ENCODE measurements at regions not wholly inside any gene's neighbourhood (a gene's known extent, or its start where the extent isn't known, plus 50 kb on each side); places are given as distances from the start of the nearest gene placed in this dataset.
"Not testable (repeated sequence)": the region's sequence is repeated elsewhere in the genome, so short reads cannot be mapped to it uniquely, and the experiment has no call there.

DNA sequence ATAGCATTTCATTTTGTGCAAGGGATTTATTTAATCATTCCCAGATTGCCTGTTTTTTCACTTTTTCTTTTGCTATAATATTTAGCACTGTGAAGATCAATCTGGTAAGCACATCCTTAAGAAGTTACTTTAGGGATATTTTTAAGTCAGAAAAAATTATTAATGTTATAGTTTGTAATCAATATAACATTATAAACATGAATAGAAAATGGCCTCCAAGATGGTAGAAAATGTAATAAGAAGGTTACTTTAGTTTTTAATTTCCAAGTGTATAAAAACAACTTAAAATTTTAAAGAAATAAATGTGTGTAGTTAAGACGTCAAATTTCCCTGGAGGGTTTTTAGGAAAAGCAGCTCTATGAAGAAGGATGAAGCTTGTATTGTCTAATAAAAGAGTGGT is 81.9 kb upstream of the SERPINE2 start:
- TF ChIP-seq POLR2AphosphoS5 (IDR thresholded peaks at IDR 0.05) (no peak), POLR2A (IDR thresholded peaks at IDR 0.05) (no peak), EP300 (IDR thresholded peaks at IDR 0.05) (no peak)
- TF ChIP-seq, protein P1, sequence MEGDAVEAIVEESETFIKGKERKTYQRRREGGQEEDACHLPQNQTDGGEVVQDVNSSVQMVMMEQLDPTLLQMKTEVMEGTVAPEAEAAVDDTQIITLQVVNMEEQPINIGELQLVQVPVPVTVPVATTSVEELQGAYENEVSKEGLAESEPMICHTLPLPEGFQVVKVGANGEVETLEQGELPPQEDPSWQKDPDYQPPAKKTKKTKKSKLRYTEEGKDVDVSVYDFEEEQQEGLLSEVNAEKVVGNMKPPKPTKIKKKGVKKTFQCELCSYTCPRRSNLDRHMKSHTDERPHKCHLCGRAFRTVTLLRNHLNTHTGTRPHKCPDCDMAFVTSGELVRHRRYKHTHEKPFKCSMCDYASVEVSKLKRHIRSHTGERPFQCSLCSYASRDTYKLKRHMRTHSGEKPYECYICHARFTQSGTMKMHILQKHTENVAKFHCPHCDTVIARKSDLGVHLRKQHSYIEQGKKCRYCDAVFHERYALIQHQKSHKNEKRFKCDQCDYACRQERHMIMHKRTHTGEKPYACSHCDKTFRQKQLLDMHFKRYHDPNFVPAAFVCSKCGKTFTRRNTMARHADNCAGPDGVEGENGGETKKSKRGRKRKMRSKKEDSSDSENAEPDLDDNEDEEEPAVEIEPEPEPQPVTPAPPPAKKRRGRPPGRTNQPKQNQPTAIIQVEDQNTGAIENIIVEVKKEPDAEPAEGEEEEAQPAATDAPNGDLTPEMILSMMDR (IDR thresholded peaks at IDR 0.05): no peak
- H3K4me3 ChIP-seq: no peak overlapping the region
- no peaks in the 10 kb centered on the region for H3K27me3 ChIP-seq
- no peaks in the 10 kb centered on the region for H3K9me3 ChIP-seq
- H3K36me3 ChIP-seq: no peaks in the 10 kb centered on the region
- no peaks in the 10 kb centered on the region for H3K4me1 ChIP-seq
- H3K27ac ChIP-seq: no peak overlapping the region
- no peak for ATAC-seq
- WGBS, 2 donors (ENCODE audit: low coverage in 1 of 2): 60 to 73% methylated on average over 1 of the region's 1 CpG

DNA sequence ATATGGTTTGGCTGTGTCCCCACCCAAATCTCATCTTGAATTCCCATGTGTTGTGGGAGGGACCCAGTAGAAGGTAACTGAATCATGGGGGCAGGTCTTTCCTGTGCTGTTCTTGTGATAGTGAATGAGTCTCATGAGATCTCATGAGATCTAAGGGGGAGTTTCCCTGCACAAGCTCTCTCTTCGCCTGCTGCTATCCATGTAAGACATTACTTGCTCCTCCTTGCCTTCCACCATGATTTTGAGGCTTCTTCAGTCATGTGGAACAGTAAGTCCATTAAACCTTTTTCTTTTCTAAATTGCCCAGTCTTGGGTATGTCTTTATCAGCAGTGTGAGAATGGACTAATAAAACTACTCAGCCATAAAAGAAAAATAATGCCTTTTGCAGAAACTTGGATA is 80.8 kb upstream of the SERPINE2 start:
- 100% methylated on average over 1 of the region's 1 CpG; no CpG with 5 or more reads in 1 of the 2 donors for WGBS, 2 donors (ENCODE audit: low coverage in 1 of 2)
- H3K36me3 ChIP-seq, H3K27me3 ChIP-seq, H3K4me1 ChIP-seq, H3K9me3 ChIP-seq, ATAC-seq, H3K27ac ChIP-seq, H3K4me3 ChIP-seq: not testable (repeated sequence)

DNA sequence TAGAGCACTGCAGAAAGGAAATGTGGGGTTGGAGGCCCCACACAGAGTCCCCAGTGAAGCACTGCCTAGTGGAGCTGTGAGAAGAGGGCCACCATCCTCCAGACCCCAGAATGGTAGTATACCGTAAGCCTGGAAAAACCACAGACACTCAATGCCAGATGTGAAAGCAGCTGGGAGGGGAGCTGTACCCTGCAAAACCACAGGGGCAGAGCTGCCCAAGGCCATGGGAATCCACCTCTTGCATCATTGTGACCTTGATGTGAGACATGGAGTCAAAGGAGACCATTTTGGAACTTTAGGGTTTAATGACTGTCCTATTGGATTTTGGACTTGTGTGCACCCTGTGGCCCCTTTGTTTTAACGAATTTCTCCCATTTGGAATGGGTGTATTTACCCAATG is 75.3 kb upstream of the SERPINE2 start:
- TF ChIP-seq EP300 (IDR thresholded peaks at IDR 0.05): no peak
- TF ChIP-seq, protein P1 (IDR thresholded peaks at IDR 0.05): no peak
- TF ChIP-seq POLR2A (IDR thresholded peaks at IDR 0.05): no peak
- no peak for TF ChIP-seq POLR2AphosphoS5 (IDR thresholded peaks at IDR 0.05)
- Histone ChIP-seq H3K27me3 (no peaks in the 10 kb centered on the region), H3K27ac (no peak overlapping the region), H3K4me1 (no peaks in the 10 kb centered on the region), H3K4me3 (no peak overlapping the region), H3K36me3 (no peaks in the 10 kb centered on the region), H3K9me3 (peaks cover 0 to 8% (median 0%) of the 10 kb centered on the region in 3 donors)
- 40 to 71% methylated on average over 1 to 2 of the region's 2 CpGs for WGBS, 2 donors (ENCODE audit: low coverage in 1 of 2)
- ATAC-seq: no peak

DNA sequence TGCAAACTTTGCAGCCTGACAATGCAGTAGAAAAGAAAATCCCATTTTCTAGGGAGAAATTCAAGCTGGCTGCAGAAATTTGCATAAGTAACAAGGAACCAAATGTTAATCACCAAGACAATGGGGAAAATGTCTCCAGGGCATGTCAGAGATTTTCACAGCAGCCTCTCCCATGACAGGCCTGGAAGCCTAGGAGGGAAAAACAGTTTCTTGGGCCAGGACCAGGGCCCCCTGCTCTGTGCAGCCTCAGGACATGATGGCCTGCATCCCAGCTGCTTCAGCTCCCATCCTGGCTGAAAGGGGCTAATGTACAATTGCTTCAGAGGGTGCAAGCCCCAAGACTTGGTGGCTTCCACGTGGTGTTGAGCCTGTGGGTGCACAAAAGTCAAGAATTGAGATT is 74.8 kb upstream of the SERPINE2 start:
- H3K27me3 ChIP-seq, ATAC-seq, H3K4me1 ChIP-seq, H3K36me3 ChIP-seq, H3K27ac ChIP-seq, H3K4me3 ChIP-seq, H3K9me3 ChIP-seq: not testable (repeated sequence)
- WGBS, 2 donors (ENCODE audit: low coverage in 1 of 2): 10% methylated on average over 1 of the region's 1 CpG; no CpG with 5 or more reads in 1 of the 2 donors

DNA sequence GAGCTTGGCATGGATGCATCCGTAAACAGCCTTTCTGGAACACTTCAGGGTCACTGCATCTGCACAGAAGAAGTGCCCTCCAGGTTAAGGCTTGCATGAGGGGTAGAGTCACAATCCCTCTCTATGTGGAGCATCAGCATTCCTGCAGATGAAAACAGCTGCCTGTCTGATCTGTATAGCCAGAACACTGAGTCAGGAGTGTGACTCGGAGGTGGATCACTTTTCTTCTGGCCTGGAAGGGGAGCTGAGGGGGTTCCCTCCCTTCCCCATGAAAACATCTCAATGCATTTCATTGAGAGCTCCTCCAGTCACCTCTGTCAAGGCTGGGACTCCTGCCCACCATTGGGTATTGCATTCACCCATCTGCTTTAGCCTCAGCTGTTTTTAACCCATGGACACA is 72.5 kb upstream of the SERPINE2 start:
- 80% methylated on average over 2 of the region's 2 CpGs; no CpG with 5 or more reads in 1 of the 2 donors for WGBS, 2 donors (ENCODE audit: low coverage in 1 of 2)
- TF ChIP-seq EP300 (IDR thresholded peaks at IDR 0.05) (no peak), POLR2A (IDR thresholded peaks at IDR 0.05) (no peak), POLR2AphosphoS5 (IDR thresholded peaks at IDR 0.05) (no peak)
- Histone ChIP-seq H3K9me3 (peaks cover 0 to 8% (median 0%) of the 10 kb centered on the region in 3 donors), H3K27ac (no peak overlapping the region), H3K27me3 (no peaks in the 10 kb centered on the region), H3K4me1 (no peaks in the 10 kb centered on the region), H3K36me3 (no peaks in the 10 kb centered on the region), H3K4me3 (no peak overlapping the region)
- no peak for ATAC-seq

DNA sequence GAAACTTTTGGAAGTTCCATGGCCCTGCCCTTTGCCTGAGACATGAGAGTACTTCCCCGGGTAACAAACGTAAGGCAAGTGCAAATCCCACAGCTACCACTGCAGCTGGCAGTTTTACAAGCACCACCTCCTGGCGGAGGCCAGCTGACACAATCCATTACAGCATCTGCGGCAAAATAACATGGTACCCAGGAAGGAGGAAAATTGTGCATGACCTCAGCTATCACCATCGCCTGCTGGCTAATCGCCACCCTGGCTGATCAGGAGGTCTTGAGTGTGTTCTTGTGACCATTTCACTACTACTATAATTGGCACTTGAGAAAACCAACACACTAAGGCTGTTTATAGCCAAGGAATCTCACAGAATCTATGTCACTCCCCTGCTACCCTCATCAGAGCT is 71.7 kb upstream of the SERPINE2 start:
- WGBS, 2 donors (ENCODE audit: low coverage in 1 of 2): 100% methylated on average over 2 of the region's 6 CpGs; no CpG with 5 or more reads in 1 of the 2 donors

More for the DNA sequence above, 71.7 kb upstream of the SERPINE2 start:
- no peak overlapping the region for H3K27ac ChIP-seq
- no peaks in the 10 kb centered on the region for H3K36me3 ChIP-seq
- H3K4me1 ChIP-seq: no peaks in the 10 kb centered on the region
- H3K4me3 ChIP-seq: no peak overlapping the region
- ATAC-seq: no peak
- H3K9me3 ChIP-seq: peaks cover 0 to 8% (median 0%) of the 10 kb centered on the region in 3 donors
- no peaks in the 10 kb centered on the region for H3K27me3 ChIP-seq
- TF ChIP-seq, protein P1 (IDR thresholded peaks at IDR 0.05): no peak
- no peak for TF ChIP-seq POLR2AphosphoS5 (IDR thresholded peaks at IDR 0.05)
- no peak for TF ChIP-seq EP300 (IDR thresholded peaks at IDR 0.05)
- no peak for TF ChIP-seq POLR2A (IDR thresholded peaks at IDR 0.05)

All from gastroesophageal sphincter (tissue), 4 donors.